SK-N-SH (cell line): ENCODE measurements at regions not wholly inside any gene's neighbourhood (a gene's known extent, or its start where the extent isn't known, plus 50 kb on each side); places are given as distances from the start of the nearest gene placed in this dataset.

Experiments used
- CTCF ChIP-seq: fragments of 200-600 bp; sonication (generic); IDR thresholded peaks from 2 replicates; pipeline ENCODE4 v1.6.1; 2017; ENCODE audit warnings: antibody characterized with exemption, mild to moderate bottlenecking, moderate library complexity
- ELF1 ChIP-seq: IDR thresholded peaks from 2 replicates; pipeline ENCODE4 v1.4.0; 2012
- EP300 ChIP-seq, 2 experiments: IDR thresholded peaks; 2 replicates each; pipeline versions ENCODE4 v1.4.0 to v1.6.1; 2012; ENCODE audit warnings: borderline replicate concordance in 1 of 2, low read depth in 1 of 2, low read length in 1 of 2
- EZH2phosphoT487 ChIP-seq: fragments of 200-600 bp; sonication (generic); IDR thresholded peaks from 2 replicates; pipeline ENCODE4 v1.6.1; 2017; ENCODE audit warnings: low read depth, mixed run types, mild to moderate bottlenecking, antibody characterized with exemption, moderate library complexity, borderline replicate concordance
- FOXM1 ChIP-seq: IDR thresholded peaks from 2 replicates; pipeline ENCODE4 v1.4.0; 2012; ENCODE audit warnings: low read depth, mild to moderate bottlenecking
- MXI1 ChIP-seq: IDR thresholded peaks from 2 replicates; pipeline ENCODE4 v1.6.1; 2012; ENCODE audit warnings: mild to moderate bottlenecking, low read depth, low read length, improper control_type of control experiment
- POLR2AphosphoS5 ChIP-seq: IDR thresholded peaks from 2 replicates; pipeline ENCODE4 v1.6.1; 2012; ENCODE audit warnings: low read depth, low read length
- RCOR1 ChIP-seq: fragments of 150-350 bp; IDR thresholded peaks from 2 replicates; pipeline ENCODE4 v1.6.1; 2017; ENCODE audit warnings: antibody characterized with exemption, low read length
- SMC3 ChIP-seq: IDR thresholded peaks from 2 replicates; pipeline ENCODE4 v1.6.1; 2012; ENCODE audit warnings: low read depth, low read length, improper control_type of control experiment
- YY1 ChIP-seq: IDR thresholded peaks from 2 replicates; pipeline ENCODE4 v1.4.0; 2012; ENCODE audit warnings: low read depth, mild to moderate bottlenecking
- TF ChIP-seq, protein P1 (sequence below): IDR thresholded peaks from 2 replicates; pipeline ENCODE4 v1.4.0; 2012; ENCODE audit warnings: low read depth, borderline replicate concordance

GRCh38 chr2:58447586-58447985, 206.5 kb upstream of the FANCL start:
- TF ChIP-seq, protein P1, sequence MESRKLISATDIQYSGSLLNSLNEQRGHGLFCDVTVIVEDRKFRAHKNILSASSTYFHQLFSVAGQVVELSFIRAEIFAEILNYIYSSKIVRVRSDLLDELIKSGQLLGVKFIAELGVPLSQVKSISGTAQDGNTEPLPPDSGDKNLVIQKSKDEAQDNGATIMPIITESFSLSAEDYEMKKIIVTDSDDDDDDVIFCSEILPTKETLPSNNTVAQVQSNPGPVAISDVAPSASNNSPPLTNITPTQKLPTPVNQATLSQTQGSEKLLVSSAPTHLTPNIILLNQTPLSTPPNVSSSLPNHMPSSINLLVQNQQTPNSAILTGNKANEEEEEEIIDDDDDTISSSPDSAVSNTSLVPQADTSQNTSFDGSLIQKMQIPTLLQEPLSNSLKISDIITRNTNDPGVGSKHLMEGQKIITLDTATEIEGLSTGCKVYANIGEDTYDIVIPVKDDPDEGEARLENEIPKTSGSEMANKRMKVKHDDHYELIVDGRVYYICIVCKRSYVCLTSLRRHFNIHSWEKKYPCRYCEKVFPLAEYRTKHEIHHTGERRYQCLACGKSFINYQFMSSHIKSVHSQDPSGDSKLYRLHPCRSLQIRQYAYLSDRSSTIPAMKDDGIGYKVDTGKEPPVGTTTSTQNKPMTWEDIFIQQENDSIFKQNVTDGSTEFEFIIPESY: no peak
- TF ChIP-seq EZH2phosphoT487 (no peak), RCOR1 (no peak), CTCF (no peak), POLR2AphosphoS5 (no peak), MXI1 (no peak), EP300 (IDR thresholded peaks at IDR 0.05; ENCODE audit: borderline replicate concordance in 1 of 2, low read depth in 1 of 2, low read length in 1 of 2) (no peak), FOXM1 (no peak), SMC3 (no peak), YY1 (no peak), ELF1 (no peak)
